DOHH2 (cell line): ENCODE measurements at regions not wholly inside any gene's neighbourhood (a gene's known extent, or its start where the extent isn't known, plus 50 kb on each side); places are given as distances from the start of the nearest gene placed in this dataset.

Experiments used
- H3F3A ChIP-seq: fragments of 200-600 bp; sonication (generic), shearing (Covaris generic); 2 replicates; pipeline ENCODE4 v1.6.0; 2016; ENCODE audit warnings: antibody characterized with exemption, mild to moderate bottlenecking; ENCODE audit not compliant: control insufficient read depth, insufficient read depth
- H3K27ac ChIP-seq: fragments of 200-600 bp; sonication (generic); 2 replicates; pipeline ENCODE4 v1.5.1; 2014; ENCODE audit warnings: low read depth, mild to moderate bottlenecking, low read length, moderate library complexity
- H3K27me3 ChIP-seq: fragments of 200-600 bp; sonication (generic); 2 replicates; pipeline ENCODE4 v1.6.1; 2014; ENCODE audit warnings: mild to moderate bottlenecking, low read length, mixed read lengths; ENCODE audit not compliant: control insufficient read depth
- H3K36me3 ChIP-seq: fragments of 200-600 bp; sonication (generic); 2 replicates; pipeline ENCODE4 v1.6.1; 2014; ENCODE audit warnings: mild to moderate bottlenecking, low read length, moderate library complexity, mixed read lengths; ENCODE audit not compliant: control insufficient read depth
- H3K4me1 ChIP-seq: fragments of 200-600 bp; sonication (generic); 2 replicates; pipeline ENCODE4 v1.6.1; 2014; ENCODE audit warnings: mild to moderate bottlenecking, low read length, mixed read lengths; ENCODE audit not compliant: control insufficient read depth
- H3K4me2 ChIP-seq: fragments of 200-600 bp; sonication (generic); 2 replicates; pipeline ENCODE4 v1.6.0; 2014; ENCODE audit warnings: mild to moderate bottlenecking, low read length, moderate library complexity
- H3K4me3 ChIP-seq: fragments of 200-600 bp; sonication (generic); 2 replicates; pipeline ENCODE4 v1.5.1; 2014; ENCODE audit warnings: mild to moderate bottlenecking, low read length, mixed read lengths
- H3K79me2 ChIP-seq: fragments of 200-600 bp; sonication (generic); 2 replicates; pipeline ENCODE4 v1.6.1; 2014; ENCODE audit warnings: mild to moderate bottlenecking, low read length, mixed read lengths; ENCODE audit not compliant: control insufficient read depth
- H3K9me2 ChIP-seq: fragments of 200-600 bp; sonication (generic); replicated peaks from 2 replicates; pipeline ENCODE4 v1.6.1; 2014; ENCODE audit warnings: mild to moderate bottlenecking, low read length, mixed read lengths; ENCODE audit not compliant: control insufficient read depth
- H3K9me3 ChIP-seq: fragments of 200-600 bp; sonication (generic); 2 replicates; pipeline ENCODE4 v1.6.1; 2014; ENCODE audit warnings: antibody characterized with exemption, low read length, mixed read lengths; ENCODE audit not compliant: control insufficient read depth, insufficient read depth
- H4K20me1 ChIP-seq: fragments of 200-600 bp; sonication (generic); 2 replicates; pipeline ENCODE4 v1.6.0; 2014; ENCODE audit warnings: low read depth, mild to moderate bottlenecking, antibody characterized with exemption, low read length, moderate library complexity; ENCODE audit not compliant: control insufficient read depth, insufficient read depth
- CTCF ChIP-seq: fragments of 200-600 bp; sonication (generic); IDR thresholded peaks from one replicate; pipeline ENCODE4 v1.5.1; 2014; ENCODE audit warnings: antibody characterized with exemption, mild to moderate bottlenecking, low read depth, low read length; ENCODE audit not compliant: poor library complexity, severe bottlenecking
- EZH2phosphoT487 ChIP-seq: fragments of 200-600 bp; sonication (generic); IDR thresholded peaks from 2 replicates; pipeline ENCODE4 v1.6.1; 2017; ENCODE audit warnings: borderline replicate concordance, mild to moderate bottlenecking, antibody characterized with exemption, low read length, moderate library complexity, mixed read lengths

DNA sequence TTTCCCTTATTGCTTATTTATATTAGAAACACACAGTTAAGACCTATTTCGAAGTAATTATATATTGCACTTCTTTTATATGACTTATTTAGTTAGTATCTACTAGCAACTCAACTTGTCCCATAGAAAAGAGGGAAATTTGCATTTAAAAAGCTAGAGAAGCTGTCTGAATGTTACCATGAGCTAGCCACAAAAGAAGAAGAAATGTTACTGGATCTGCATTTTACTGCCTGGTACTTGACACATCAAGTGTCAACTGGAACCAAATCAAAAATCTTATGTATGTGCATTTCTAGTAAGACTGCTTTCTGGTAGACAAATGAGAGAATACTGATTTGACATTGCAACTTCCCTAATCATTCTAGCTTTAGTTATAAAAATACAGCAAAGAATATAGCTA lies 424.6 kb upstream of the VRK2 start:
- H3F3A ChIP-seq, result no peaks in the 10 kb centered on the region
- H3K4me3 ChIP-seq, result no peak overlapping the region
- TF ChIP-seq CTCF, result no peak
- TF ChIP-seq EZH2phosphoT487, result no peak
- H3K4me1 ChIP-seq, result peaks cover 4% of the 10 kb centered on the region; the same call in 1 of the 2 replicates
- H3K27ac ChIP-seq, result no peak overlapping the region
- no peaks in the 10 kb centered on the region for H3K79me2 ChIP-seq
- H3K4me2 ChIP-seq, result no peak overlapping the region
- H4K20me1 ChIP-seq, result no peaks in the 10 kb centered on the region
- H3K9me2 ChIP-seq, result no peaks in the 10 kb centered on the region
- no peaks in the 10 kb centered on the region for H3K27me3 ChIP-seq
- no peaks in the 10 kb centered on the region for H3K36me3 ChIP-seq
- H3K9me3 ChIP-seq, result no peaks in the 10 kb centered on the region

DNA sequence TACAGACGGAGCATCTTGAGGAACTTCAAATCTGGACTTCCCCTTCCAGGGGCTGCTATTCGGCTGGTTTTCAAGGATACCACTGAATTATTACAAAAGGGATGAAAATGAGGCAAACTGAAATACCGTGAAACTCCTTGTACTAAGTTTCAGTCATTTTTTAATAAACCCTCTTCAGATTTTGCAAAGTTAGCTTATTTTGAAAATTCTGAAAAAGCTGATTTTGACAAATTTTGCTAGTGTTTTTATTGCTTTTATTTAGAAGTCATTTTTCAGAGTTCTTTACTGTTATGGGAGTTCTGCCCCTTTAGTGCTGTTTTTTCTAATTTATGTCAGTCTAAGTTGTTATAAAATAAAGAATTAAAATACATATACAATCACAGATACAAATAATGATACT lies 390.4 kb upstream of the VRK2 start:
- TF ChIP-seq CTCF, result no peak
- TF ChIP-seq EZH2phosphoT487, result no peak

GRCh38 chr2:57669570-57669969 lies 377.0 kb upstream of the VRK2 start:
- Histone ChIP-seq H3F3A (no peaks in the 10 kb centered on the region), H3K4me1 (no peaks in the 10 kb centered on the region), H3K36me3 (no peaks in the 10 kb centered on the region), H3K27me3 (no peaks in the 10 kb centered on the region), H3K27ac (no peak overlapping the region), H4K20me1 (no peaks in the 10 kb centered on the region), H3K4me2 (no peak overlapping the region), H3K9me3 (no peaks in the 10 kb centered on the region), H3K4me3 (no peak overlapping the region), H3K79me2 (no peaks in the 10 kb centered on the region), H3K9me2 (no peaks in the 10 kb centered on the region)
- TF ChIP-seq CTCF (no peak), EZH2phosphoT487 (no peak)

More for the DNA sequence above, 390.4 kb upstream of the VRK2 start:
- Histone ChIP-seq H3K4me1 (no peaks in the 10 kb centered on the region), H3K4me2 (no peak overlapping the region), H3K36me3 (no peaks in the 10 kb centered on the region), H3K4me3 (no peak overlapping the region), H3F3A (no peaks in the 10 kb centered on the region), H3K79me2 (no peaks in the 10 kb centered on the region), H3K9me2 (no peaks in the 10 kb centered on the region), H3K9me3 (no peaks in the 10 kb centered on the region; the same call in 1 of the 2 replicates), H3K27me3 (no peaks in the 10 kb centered on the region), H3K27ac (no peak overlapping the region), H4K20me1 (no peaks in the 10 kb centered on the region)

- no peaks in the 10 kb centered on the region for H3K36me3 ChIP-seq
- H3K4me1 ChIP-seq, result no peaks in the 10 kb centered on the region
- H3K27me3 ChIP-seq, result no peaks in the 10 kb centered on the region
- H3K9me2 ChIP-seq, result no peaks in the 10 kb centered on the region
- no peak overlapping the region for H3K4me2 ChIP-seq
- H3K9me3 ChIP-seq, result no peaks in the 10 kb centered on the region
- TF ChIP-seq CTCF (no peak), EZH2phosphoT487 (no peak)
- no peak overlapping the region for H3K27ac ChIP-seq
- H3K79me2 ChIP-seq, result no peaks in the 10 kb centered on the region
- H3F3A ChIP-seq, result no peaks in the 10 kb centered on the region
- no peak overlapping the region for H3K4me3 ChIP-seq
- H4K20me1 ChIP-seq, result no peaks in the 10 kb centered on the region
Measured at GRCh38 chr2:57674025-57674424, 372.6 kb upstream of the VRK2 start.
